HG02759 (cell line): ENCODE measurements at regions not wholly inside any gene's neighbourhood (a gene's known extent, or its start where the extent isn't known, plus 50 kb on each side); places are given as distances from the start of the nearest gene placed in this dataset.
"Not testable (repeated sequence)": the region's sequence is repeated elsewhere in the genome, so short reads cannot be mapped to it uniquely, and the experiment has no call there.

ENCODE experiments used
- ATAC-seq: cut with Tn5 transposase; IDR thresholded peaks from one replicate; pipeline ENCODE4 v1.9.1; 2021; ENCODE audit warnings: mild to moderate bottlenecking, moderate library complexity; ENCODE audit not compliant: unreplicated experiment

- ATAC-seq, result no peak
Observed at GRCh38 chr5:83889971-83890745, 169.5 kb upstream of the HAPLN1 start.

GRCh38 chr5:83877911-83878706 lies 157.5 kb upstream of the HAPLN1 start:
- ATAC-seq, result no peak

DNA sequence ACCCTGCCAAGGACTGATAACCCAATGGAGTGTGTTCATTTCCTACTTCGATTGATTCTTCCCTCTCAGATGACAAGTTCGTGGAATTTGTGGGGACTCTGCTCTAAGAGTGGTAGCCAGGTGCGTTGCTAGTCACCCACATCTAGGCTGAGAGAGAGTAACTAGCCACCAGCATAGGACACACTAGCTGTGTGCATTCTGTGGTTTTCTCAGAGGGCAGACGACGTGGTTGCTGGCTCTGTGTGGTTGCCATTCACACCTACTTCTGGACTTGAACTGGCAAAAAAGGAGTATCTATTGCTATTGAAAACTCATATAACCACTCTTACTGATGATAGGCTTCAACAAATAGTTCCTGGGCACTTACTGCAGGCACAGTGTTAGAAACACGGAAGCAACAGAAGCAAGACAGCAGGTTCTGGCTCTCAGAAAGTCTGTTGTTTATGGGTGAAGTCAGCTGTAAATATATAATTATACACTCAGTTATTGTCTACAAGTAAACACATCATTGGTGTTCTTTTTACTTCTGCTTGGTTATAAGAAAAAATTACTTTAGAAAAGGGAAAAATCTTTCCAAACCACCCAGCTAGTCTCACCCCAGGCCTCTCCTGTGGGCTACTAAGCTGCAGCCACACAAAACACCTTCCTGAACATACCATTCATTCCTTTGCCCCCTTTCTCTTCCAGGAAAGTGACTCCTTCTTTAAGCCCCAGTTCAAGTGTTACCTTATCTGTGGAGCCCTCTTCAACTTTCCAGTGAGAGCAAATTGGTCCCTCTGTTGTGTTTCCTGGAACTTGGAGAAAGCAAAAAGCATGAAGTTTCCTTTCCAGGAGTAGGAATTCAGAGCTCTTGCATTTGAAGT lies 151.1 kb upstream of the HAPLN1 start:
- no peak for ATAC-seq

DNA sequence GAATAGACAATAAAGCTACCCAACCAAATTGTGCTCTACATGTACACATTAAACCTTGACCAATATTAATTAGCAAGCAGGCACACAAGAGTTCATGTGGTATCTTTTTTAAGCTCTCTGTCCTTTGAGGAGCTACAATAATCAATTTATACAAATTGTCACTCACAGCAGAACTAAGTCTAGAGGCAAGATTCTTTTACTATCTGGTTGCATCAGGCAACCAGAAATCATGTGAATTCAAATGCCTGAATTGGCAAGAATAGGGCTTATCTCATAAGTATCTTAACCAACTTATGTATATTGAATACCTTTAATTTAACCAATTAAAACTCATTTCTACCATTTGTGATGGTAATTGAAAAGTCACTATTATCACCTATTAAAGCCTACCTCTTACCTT lies 145.5 kb upstream of the HAPLN1 start:
- no peak for ATAC-seq

GRCh38 chr5:83865579-83865978 lies 144.9 kb upstream of the HAPLN1 start:
- ATAC-seq, result no peak

GRCh38 chr5:83864652-83865051 lies 144.0 kb upstream of the HAPLN1 start:
- ATAC-seq, result no peak

- no peak for ATAC-seq
Observed at GRCh38 chr5:83857341-83857740, 136.7 kb upstream of the HAPLN1 start.

DNA sequence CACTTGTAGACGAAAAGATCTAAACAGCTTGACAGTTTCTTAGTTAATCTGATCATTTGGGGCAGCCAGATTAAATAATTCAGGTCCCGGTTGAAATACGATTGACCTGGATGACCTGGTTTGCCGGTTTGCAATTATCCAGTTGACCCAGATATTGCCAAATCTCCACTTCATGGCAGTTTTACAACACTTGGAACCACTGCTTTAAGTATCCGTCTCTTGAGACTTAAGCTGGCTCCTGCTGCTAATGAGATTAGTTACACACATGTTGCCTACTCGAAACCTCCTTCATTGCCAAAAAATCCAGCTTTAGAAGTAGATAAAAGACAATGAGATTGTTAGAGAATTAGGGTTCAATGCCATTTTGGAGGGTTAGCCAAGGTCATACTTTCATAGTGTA lies 136.2 kb upstream of the HAPLN1 start:
- ATAC-seq, result no peak

DNA sequence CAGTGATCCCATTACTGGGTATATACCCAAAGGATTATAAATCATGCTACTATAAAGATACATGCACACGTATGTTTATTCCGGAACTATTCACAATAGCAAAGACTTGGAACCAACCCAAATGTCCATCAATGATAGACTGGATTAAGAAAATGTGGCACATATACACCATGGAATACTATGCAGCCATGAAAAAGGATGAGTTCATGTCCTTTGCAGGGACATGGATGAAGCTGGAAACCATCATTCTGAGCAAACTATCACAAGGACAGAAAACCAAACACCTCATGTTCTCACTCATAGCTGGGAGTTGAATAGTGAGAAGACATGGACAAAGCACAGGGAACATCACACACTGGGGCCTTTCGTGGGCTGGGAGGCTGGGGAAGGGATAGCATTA lies 129.8 kb upstream of the HAPLN1 start:
- not testable (repeated sequence) for ATAC-seq

GRCh38 chr5:83848941-83849340 lies 128.3 kb upstream of the HAPLN1 start:
- ATAC-seq, result no peak

- ATAC-seq, result no peak
Observed at GRCh38 chr5:83846624-83847350, 126.1 kb upstream of the HAPLN1 start.

- peak; percentile 98 for ATAC-seq
Observed at GRCh38 chr5:83844449-83845068, 123.9 kb upstream of the HAPLN1 start.

DNA sequence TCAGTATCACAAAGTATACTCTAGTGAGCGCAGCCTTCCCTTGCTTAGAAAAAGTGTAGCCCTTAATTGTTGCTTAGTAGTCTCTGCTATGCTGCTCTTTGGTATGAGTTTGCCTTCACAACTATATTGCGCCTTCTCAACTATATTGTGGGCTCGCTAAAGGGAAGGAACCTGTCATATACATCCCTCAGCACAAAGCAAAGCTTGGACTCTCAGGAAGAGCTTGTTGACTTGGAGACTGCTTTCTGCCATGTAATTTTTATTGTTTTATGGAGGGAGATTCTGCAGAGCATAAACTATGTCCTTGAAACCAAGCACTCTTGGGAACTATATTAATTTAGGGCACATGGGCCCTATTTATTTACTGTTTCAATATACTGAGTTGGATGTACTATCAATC lies 119.1 kb upstream of the HAPLN1 start:
- ATAC-seq, result no peak

- no peak for ATAC-seq
Observed at GRCh38 chr5:83839256-83839655, 118.6 kb upstream of the HAPLN1 start.

DNA sequence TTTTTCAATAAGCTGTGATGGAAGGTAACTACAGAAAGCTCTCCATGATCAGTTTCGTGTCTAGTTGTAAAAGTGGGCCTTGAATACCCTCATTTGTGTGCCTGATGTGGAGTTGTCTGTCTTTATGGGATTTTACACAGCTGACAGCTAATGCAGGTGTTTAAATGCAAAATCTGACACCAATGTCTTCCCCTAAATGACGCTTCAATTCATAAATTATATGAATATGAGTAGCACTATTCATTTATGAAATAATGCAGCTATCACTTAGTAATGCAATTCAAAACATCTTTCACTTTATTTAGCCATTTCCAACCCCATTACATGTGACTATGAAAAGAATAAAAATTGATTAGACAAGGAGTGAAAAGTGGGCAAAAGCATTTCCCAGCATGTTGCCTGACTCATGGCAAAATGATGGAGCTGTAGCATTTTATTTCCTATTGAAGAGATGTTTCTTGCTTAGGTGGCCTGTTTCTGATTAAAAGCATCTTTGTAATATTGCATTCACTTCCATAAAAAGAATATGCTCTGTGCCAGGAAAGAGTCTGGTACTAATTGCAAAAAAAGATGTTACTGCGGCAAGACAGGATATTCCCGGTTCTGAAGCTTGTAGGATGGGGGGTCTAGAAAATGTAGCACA lies 116.7 kb upstream of the HAPLN1 start:
- ATAC-seq, result no peak

DNA sequence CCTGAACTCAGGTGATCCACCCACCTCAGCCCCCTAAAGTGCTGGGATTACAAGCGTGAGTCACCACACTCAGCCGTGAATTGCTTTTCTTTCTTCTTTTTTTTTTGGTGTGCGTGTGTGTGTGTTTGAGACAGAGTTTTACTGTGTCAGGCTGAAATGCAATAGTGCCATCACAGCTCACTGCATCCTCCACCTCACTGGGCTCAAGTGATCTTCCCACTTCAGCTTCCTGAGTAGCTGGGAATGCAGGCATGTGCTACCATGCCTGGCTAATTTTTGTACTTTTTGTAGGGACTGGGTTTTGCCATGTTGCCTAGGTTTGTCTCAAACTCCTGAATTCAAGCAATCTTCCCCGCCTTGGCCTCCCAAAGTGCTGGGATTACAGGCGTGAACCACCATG lies 113.7 kb upstream of the HAPLN1 start:
- ATAC-seq, result no peak

- ATAC-seq, result no peak
Observed at GRCh38 chr5:83831834-83832233, 111.2 kb upstream of the HAPLN1 start.

GRCh38 chr5:83827111-83827557 lies 106.5 kb upstream of the HAPLN1 start:
- no peak for ATAC-seq

DNA sequence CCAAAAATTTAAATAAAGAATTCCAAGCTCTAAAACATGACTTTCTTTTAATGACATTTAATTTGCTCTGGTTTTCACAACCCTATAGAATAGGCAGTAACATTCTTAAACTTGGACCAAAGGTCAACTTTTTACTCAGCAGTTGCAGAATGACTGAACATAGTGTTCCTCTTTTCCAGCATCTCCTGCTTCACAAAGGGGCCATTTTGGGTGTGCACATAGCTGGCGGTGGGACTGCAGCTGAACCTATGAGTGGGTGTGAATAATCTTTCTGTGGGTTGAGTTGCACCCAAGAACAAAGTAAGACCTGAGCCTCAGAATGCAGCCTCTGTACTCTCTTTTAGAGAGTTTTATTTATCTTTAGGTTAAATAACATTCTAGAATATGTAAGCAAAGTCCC lies 96.9 kb upstream of the HAPLN1 start:
- peak; percentile 88 for ATAC-seq

DNA sequence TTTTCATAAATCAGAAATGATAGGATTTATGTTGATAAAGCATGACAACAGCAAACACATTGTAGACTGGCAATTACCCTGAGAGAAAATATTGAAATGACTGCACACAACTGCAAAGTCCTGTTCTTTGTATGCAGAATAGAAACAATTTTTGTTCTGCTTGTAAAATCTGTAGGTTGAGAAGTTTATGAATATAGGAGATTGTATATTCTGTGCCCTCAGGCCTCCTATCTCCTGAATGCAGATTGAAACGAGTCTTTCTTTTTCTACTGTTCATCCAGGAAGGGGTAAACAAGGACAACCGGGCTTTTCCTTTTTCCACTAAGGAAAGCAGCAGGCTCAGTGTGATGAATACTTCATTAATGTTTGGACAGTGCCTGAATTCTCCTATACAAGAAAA lies 95.0 kb upstream of the HAPLN1 start:
- no peak for ATAC-seq
